SK-N-SH (cell line): ENCODE measurements at regions not wholly inside any gene's neighbourhood (a gene's known extent, or its start where the extent isn't known, plus 50 kb on each side); places are given as distances from the start of the nearest gene placed in this dataset.

Experiments used
- CTCF ChIA-PET: fragments of 300-600, 350-600 bp; formaldehyde crosslinking; extraction: SDS; loops from one replicate; lab custom pipeline; 2021; lab: Yijun Ruan, JAX
- POLR2A ChIA-PET: fragments of 350-600 bp; sonication (Branson Sonifier 250); formaldehyde crosslinking; extraction: SDS; loops from one replicate; lab custom pipeline; 2020; ENCODE audit warnings: antibody characterized with exemption, inconsistent platforms; lab: Yijun Ruan, JAX
- DNase-seq: peaks from one replicate; pipeline ENCODE4 v3.0.0; 2012
- H2AFZ ChIP-seq: fragments of 200-600 bp; sonication (generic); 2 replicates; pipeline ENCODE4 v1.8.1; 2016; ENCODE audit warnings: antibody characterized with exemption, mild to moderate bottlenecking, low read depth
- H3F3A ChIP-seq: fragments of 200-600 bp; sonication (generic); replicated peaks from 2 replicates; pipeline ENCODE3; 2016; ENCODE audit warnings: antibody characterized with exemption, mild to moderate bottlenecking; ENCODE audit not compliant: insufficient read depth
- H3K27ac ChIP-seq, 2 experiments: fragments of 200-500 bp in 1 of 2; fragments of 200-600 bp in 1 of 2; sonication (Bioruptor generic) in 1 of 2; sonication (generic), shearing (Covaris generic) in 1 of 2; 2 replicates each; pipeline versions ENCODE4 v1.5.1 to v1.6.1; 2014 to 2016; ENCODE audit warnings: low read depth in 2 of 2, inconsistent platforms in 1 of 2, low read length in 1 of 2, mild to moderate bottlenecking in 1 of 2, mixed read lengths in 1 of 2
- H3K27me3 ChIP-seq: fragments of 200-600 bp; sonication (generic), shearing (Covaris generic); 2 replicates; pipeline ENCODE4 v1.6.1; 2016; ENCODE audit warnings: mixed run types; ENCODE audit not compliant: insufficient read depth
- H3K36me3 ChIP-seq, 2 experiments: fragments of 200-500 bp in 1 of 2; fragments of 200-600 bp in 1 of 2; sonication (Bioruptor generic) in 1 of 2; sonication (generic) in 1 of 2; replicated peaks in 1 of 2; 2 replicates each; pipeline versions ENCODE3 to v1.5.1; 2014 to 2016; ENCODE audit warnings: low read length in 1 of 2, mild to moderate bottlenecking in 1 of 2; ENCODE audit not compliant: insufficient read depth in 2 of 2, control insufficient read depth in 1 of 2
- H3K4me1 ChIP-seq, 2 experiments: fragments of 200-500 bp in 1 of 2; fragments of 200-600 bp in 1 of 2; sonication (Bioruptor generic) in 1 of 2; sonication (generic), shearing (Covaris generic) in 1 of 2; 2 replicates each; pipeline versions ENCODE4 v1.5.1 to v1.6.1; 2014 to 2016; ENCODE audit warnings: low read depth in 1 of 2, low read length in 1 of 2, mixed run types in 1 of 2; ENCODE audit not compliant: insufficient read depth in 2 of 2, control insufficient read depth in 1 of 2
- H3K4me2 ChIP-seq: fragments of 200-600 bp; sonication (generic), shearing (Covaris generic); 2 replicates; pipeline ENCODE4 v1.6.1; 2017; ENCODE audit warnings: mixed run types
- H3K4me3 ChIP-seq, 2 experiments: fragments of 200-500 bp in 1 of 2; fragments of 200-600 bp in 1 of 2; sonication (Bioruptor generic) in 1 of 2; sonication (generic), shearing (Covaris generic) in 1 of 2; 2 replicates each; pipeline versions ENCODE4 v1.5.1 to v1.8.1; 2014 to 2016; ENCODE audit warnings: low read depth in 2 of 2, inconsistent platforms in 1 of 2, low read length in 1 of 2, mild to moderate bottlenecking in 1 of 2, mixed read lengths in 1 of 2, moderate library complexity in 1 of 2
- H3K79me2 ChIP-seq: fragments of 200-600 bp; sonication (generic); 2 replicates; pipeline ENCODE4 v1.8.1; 2017; ENCODE audit warnings: mild to moderate bottlenecking; ENCODE audit not compliant: insufficient read depth
- H3K9ac ChIP-seq: fragments of 200-600 bp; sonication (generic); 2 replicates; pipeline ENCODE4 v1.6.1; 2017; ENCODE audit warnings: mixed run types
- H3K9me2 ChIP-seq: fragments of 200-600 bp; sonication (generic); 2 replicates; pipeline ENCODE4 v1.6.1; 2017; ENCODE audit warnings: mixed run types
- H3K9me3 ChIP-seq: fragments of 200-600 bp; sonication (generic); 2 replicates; pipeline ENCODE4 v1.6.1; 2017; ENCODE audit warnings: mixed run types, mild to moderate bottlenecking, moderate library complexity
- H4K20me1 ChIP-seq: fragments of 200-600 bp; sonication (generic); 2 replicates; pipeline ENCODE4 v1.6.1; 2017; ENCODE audit warnings: mild to moderate bottlenecking, mixed run types; ENCODE audit not compliant: insufficient read depth
- CHD2 ChIP-seq: fragments of 150-350 bp; IDR thresholded peaks from 2 replicates; pipeline ENCODE4 v1.6.1; 2018; ENCODE audit warnings: low read length; ENCODE audit not compliant: partially characterized antibody
- EZH2phosphoT487 ChIP-seq: fragments of 200-600 bp; sonication (generic); IDR thresholded peaks from 2 replicates; pipeline ENCODE4 v1.6.1; 2017; ENCODE audit warnings: low read depth, mixed run types, mild to moderate bottlenecking, antibody characterized with exemption, moderate library complexity, borderline replicate concordance
- FOXJ3 ChIP-seq: sonication (generic); formaldehyde crosslinking; IDR thresholded peaks from 2 replicates; pipeline ENCODE4 v1.5.1; 2020; ENCODE audit warnings: mild to moderate bottlenecking, missing genetic modification reagents
- NFIC ChIP-seq: IDR thresholded peaks from 2 replicates; pipeline ENCODE4 v1.4.0; 2012; ENCODE audit warnings: borderline replicate concordance
- POLR2AphosphoS5 ChIP-seq: IDR thresholded peaks from 2 replicates; pipeline ENCODE4 v1.6.1; 2012; ENCODE audit warnings: low read depth, low read length
- RAD21 ChIP-seq: IDR thresholded peaks from 2 replicates; pipeline ENCODE4 v1.6.1; 2012; ENCODE audit warnings: mild to moderate bottlenecking, low read length
- SIN3A ChIP-seq: IDR thresholded peaks from 2 replicates; pipeline ENCODE4 v1.6.1; 2012; ENCODE audit warnings: low read depth, mild to moderate bottlenecking, low read length, moderate library complexity, borderline replicate concordance
- TCF12 ChIP-seq: IDR thresholded peaks from 2 replicates; pipeline ENCODE4 v1.4.0; 2012
- WGBS: methylation state at CpG from one replicate; pipeline ENCODE4 v1.1.6; 2017; ENCODE audit warnings: low lambda C conversion rate; 5-methylcytosine and 5-hydroxymethylcytosine counted together
- TF ChIP-seq, protein P1 (sequence below): IDR thresholded peaks from 2 replicates; pipeline ENCODE4; 2012
- TF ChIP-seq, protein P2 (sequence below): fragments of 150-350 bp; IDR thresholded peaks from 2 replicates; pipeline ENCODE4 v1.6.1; 2017; ENCODE audit warnings: antibody characterized with exemption, low read length, low read depth, borderline replicate concordance

DNA sequence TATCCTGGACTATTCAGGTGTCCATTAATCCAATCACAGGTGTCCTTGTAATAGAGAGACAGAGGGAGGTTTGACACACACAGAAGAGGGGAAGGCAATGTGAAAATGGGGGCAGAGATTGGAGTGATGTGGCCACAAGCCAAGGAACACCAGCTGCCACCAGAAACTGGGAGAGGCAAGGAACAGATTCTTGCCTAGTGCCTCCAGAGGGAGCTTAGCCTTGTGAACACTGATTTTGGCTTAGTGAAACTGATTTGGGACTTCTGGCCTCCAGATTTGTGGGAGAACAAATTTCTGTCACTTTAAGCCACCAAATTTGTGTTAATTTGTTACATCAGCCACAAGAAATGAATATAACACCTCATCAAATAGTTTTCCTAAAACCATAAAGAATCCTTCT lies 416.2 kb downstream of the ENC1 start:
- Histone ChIP-seq H3K79me2 (no peaks in the 10 kb centered on the region), H3K9me2 (no peaks in the 10 kb centered on the region), H3K4me1 (no peaks in the 10 kb centered on the region), H4K20me1 (no peaks in the 10 kb centered on the region), H3K4me3 (no peak overlapping the region), H3K4me2 (no peak overlapping the region), H3F3A (peaks cover 4% of the 10 kb centered on the region), H3K27ac (no peak overlapping the region), H3K9me3 (no peaks in the 10 kb centered on the region), H2AFZ (no peak overlapping the region), H3K27me3 (no peaks in the 10 kb centered on the region), H3K9ac (no peak overlapping the region), H3K36me3 (no peaks in the 10 kb centered on the region)
- CTCF ChIA-PET = no interaction called here
- DNase-seq = no peak
- POLR2A ChIA-PET = no interaction called here
- no peak for TF ChIP-seq EZH2phosphoT487
- TF ChIP-seq SIN3A = no peak
- TF ChIP-seq POLR2AphosphoS5 = no peak
- TF ChIP-seq, protein P1, sequence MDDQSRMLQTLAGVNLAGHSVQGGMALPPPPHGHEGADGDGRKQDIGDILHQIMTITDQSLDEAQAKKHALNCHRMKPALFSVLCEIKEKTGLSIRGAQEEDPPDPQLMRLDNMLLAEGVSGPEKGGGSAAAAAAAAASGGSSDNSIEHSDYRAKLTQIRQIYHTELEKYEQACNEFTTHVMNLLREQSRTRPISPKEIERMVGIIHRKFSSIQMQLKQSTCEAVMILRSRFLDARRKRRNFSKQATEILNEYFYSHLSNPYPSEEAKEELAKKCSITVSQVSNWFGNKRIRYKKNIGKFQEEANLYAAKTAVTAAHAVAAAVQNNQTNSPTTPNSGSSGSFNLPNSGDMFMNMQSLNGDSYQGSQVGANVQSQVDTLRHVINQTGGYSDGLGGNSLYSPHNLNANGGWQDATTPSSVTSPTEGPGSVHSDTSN = no peak
- TF ChIP-seq RAD21 = no peak
- TF ChIP-seq NFIC = no peak

DNA sequence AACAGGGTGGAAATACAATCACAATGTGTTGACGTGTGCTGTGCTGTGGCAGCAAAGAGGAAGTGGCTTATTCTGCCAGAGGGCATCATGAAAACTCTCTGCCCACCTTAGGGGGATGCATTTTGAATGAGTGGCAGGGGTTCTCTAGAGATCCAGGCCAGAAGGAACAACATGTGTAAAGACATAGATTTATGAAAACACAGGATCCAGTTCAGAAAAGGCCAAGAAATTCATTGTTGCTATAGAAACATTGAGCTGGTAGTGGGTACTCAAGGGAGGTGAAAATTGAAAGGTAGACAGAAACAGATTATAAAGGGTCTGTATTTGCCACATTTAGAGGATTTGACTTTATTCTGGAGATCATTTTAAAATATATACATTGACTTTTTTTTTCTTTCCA lies 417.7 kb downstream of the ENC1 start:
- H3K4me3 ChIP-seq = no peak overlapping the region
- no peaks in the 10 kb centered on the region for H3K79me2 ChIP-seq
- WGBS = 83% methylated on average over 1 of the region's 1 CpG
- TF ChIP-seq POLR2AphosphoS5 (no peak), TCF12 (no peak), CHD2 (no peak), NFIC (no peak), FOXJ3 (CRISPR knock-in tag) (no peak)
- TF ChIP-seq, protein P2, sequence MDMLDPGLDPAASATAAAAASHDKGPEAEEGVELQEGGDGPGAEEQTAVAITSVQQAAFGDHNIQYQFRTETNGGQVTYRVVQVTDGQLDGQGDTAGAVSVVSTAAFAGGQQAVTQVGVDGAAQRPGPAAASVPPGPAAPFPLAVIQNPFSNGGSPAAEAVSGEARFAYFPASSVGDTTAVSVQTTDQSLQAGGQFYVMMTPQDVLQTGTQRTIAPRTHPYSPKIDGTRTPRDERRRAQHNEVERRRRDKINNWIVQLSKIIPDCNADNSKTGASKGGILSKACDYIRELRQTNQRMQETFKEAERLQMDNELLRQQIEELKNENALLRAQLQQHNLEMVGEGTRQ = no peak
- TF ChIP-seq, protein P1 = no peak
- no peak for DNase-seq
- H3K9me3 ChIP-seq = no peaks in the 10 kb centered on the region
- no peak overlapping the region for H3K27ac ChIP-seq
- ChIA-PET POLR2A (no interaction called here), CTCF (no interaction called here)
- H3K4me1 ChIP-seq = no peaks in the 10 kb centered on the region
- peaks cover 4% of the 10 kb centered on the region for H3F3A ChIP-seq
- H4K20me1 ChIP-seq = no peaks in the 10 kb centered on the region
- H3K9me2 ChIP-seq = no peaks in the 10 kb centered on the region
- H3K9ac ChIP-seq = no peak overlapping the region
- H3K36me3 ChIP-seq = no peaks in the 10 kb centered on the region
- H3K4me2 ChIP-seq = no peak overlapping the region
- no peak overlapping the region for H2AFZ ChIP-seq
- no peaks in the 10 kb centered on the region for H3K27me3 ChIP-seq
